Muscle of leg (tissue), 3 donors: ENCODE measurements at regions not wholly inside any gene's neighbourhood (a gene's known extent, or its start where the extent isn't known, plus 50 kb on each side); places are given as distances from the start of the nearest gene placed in this dataset.

Source experiments
- DNase-seq: peaks from one replicate; pipeline ENCODE4 v3.0.0; 2013
- H3K27ac ChIP-seq: one replicate; pipeline ENCODE4 v1.5.1; 2013; ENCODE audit warnings: mild to moderate bottlenecking, low read length, control low read depth
- H3K27me3 ChIP-seq: one replicate; pipeline ENCODE4 v1.6.1; 2013; ENCODE audit warnings: low read length; ENCODE audit not compliant: control insufficient read depth, insufficient read depth
- H3K36me3 ChIP-seq: one replicate; pipeline ENCODE4 v1.6.1; 2013; ENCODE audit warnings: low read length; ENCODE audit not compliant: control insufficient read depth, insufficient read depth
- H3K4me1 ChIP-seq: one replicate; pipeline ENCODE4 v1.6.1; 2013; ENCODE audit warnings: low read length; ENCODE audit not compliant: control insufficient read depth, insufficient read depth
- H3K4me3 ChIP-seq: one replicate; pipeline ENCODE4 v1.5.1; 2013; ENCODE audit warnings: low read length, control low read depth
- H3K9me3 ChIP-seq: replicated peaks from 2 replicates; pipeline ENCODE4 v1.6.1; 2013; ENCODE audit warnings: low read depth, low read length; ENCODE audit not compliant: control insufficient read depth
- WGBS: methylation state at CpG from one replicate; pipeline ENCODE4 v1.1.5; 2013; ENCODE audit warnings: missing lambda C conversion rate; ENCODE audit not compliant: insufficient coverage; 5-methylcytosine and 5-hydroxymethylcytosine counted together

DNA sequence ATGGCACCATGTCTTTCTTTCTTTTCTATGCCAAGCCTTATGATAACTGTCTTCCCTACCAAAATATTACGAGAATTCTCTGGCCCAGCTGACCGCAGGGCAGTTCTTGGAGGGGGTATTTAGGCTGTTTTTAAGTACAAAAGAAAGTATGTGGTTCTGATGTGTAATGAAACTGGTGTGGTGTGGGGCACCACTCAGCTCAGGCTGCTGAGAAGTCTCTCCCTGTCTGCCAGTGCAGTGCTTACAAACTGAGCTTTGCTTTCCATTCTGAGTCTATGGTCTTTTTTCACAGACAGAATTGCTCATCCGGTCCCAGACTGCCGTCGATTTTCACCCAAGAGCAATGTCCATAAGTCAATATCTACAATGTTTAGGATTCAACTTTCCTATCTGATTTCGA is 847.6 kb downstream of the NTRK3 start:
- Histone ChIP-seq H3K36me3 (no peaks in the 10 kb centered on the region), H3K4me1 (no peaks in the 10 kb centered on the region), H3K4me3 (no peak overlapping the region), H3K27ac (no peak overlapping the region), H3K9me3 (no peaks in the 10 kb centered on the region), H3K27me3 (no peaks in the 10 kb centered on the region)
- DNase-seq: no peak
- 89% methylated on average over 3 of the region's 6 CpGs for WGBS

GRCh38 chr15:87403973-87404372 is 852.6 kb downstream of the NTRK3 start:
- DNase-seq: no peak
- H3K4me3 ChIP-seq: no peak overlapping the region
- no peak overlapping the region for H3K27ac ChIP-seq
- H3K36me3 ChIP-seq: no peaks in the 10 kb centered on the region
- H3K9me3 ChIP-seq: no peaks in the 10 kb centered on the region
- WGBS: 70% methylated on average over 5 of the region's 5 CpGs
- H3K27me3 ChIP-seq: no peaks in the 10 kb centered on the region
- H3K4me1 ChIP-seq: no peaks in the 10 kb centered on the region

GRCh38 chr15:87401973-87402372 is 854.6 kb downstream of the NTRK3 start:
- Histone ChIP-seq H3K9me3 (no peaks in the 10 kb centered on the region), H3K36me3 (no peaks in the 10 kb centered on the region), H3K27ac (no peak overlapping the region), H3K4me3 (no peak overlapping the region), H3K27me3 (no peaks in the 10 kb centered on the region), H3K4me1 (no peaks in the 10 kb centered on the region)
- WGBS: 41% methylated on average over 3 of the region's 5 CpGs
- DNase-seq: no peak

- DNase-seq: no peak
- H3K9me3 ChIP-seq: peaks cover 3% of the 10 kb centered on the region
- H3K4me3 ChIP-seq: no peak overlapping the region
- H3K27me3 ChIP-seq: no peaks in the 10 kb centered on the region
- no peaks in the 10 kb centered on the region for H3K36me3 ChIP-seq
- H3K27ac ChIP-seq: no peak overlapping the region
- H3K4me1 ChIP-seq: no peaks in the 10 kb centered on the region
- WGBS: no CpG with 5 or more reads among the region's 3 CpGs
These were observed 861.9 kb downstream of the NTRK3 start for GRCh38 chr15:87394676-87395075.

GRCh38 chr15:87387766-87388165 is 868.8 kb downstream of the NTRK3 start:
- Histone ChIP-seq H3K4me3 (no peak overlapping the region), H3K9me3 (peaks cover 4% of the 10 kb centered on the region), H3K36me3 (no peaks in the 10 kb centered on the region), H3K27me3 (no peaks in the 10 kb centered on the region), H3K4me1 (no peaks in the 10 kb centered on the region), H3K27ac (no peak overlapping the region)
- no CpG with 5 or more reads among the region's 2 CpGs for WGBS
- DNase-seq: no peak

GRCh38 chr15:87374339-87374738 is 882.2 kb downstream of the NTRK3 start:
- DNase-seq: no peak
- Histone ChIP-seq H3K27me3 (no peaks in the 10 kb centered on the region), H3K4me3 (no peak overlapping the region), H3K36me3 (no peaks in the 10 kb centered on the region), H3K4me1 (no peaks in the 10 kb centered on the region), H3K27ac (no peak overlapping the region), H3K9me3 (no peaks in the 10 kb centered on the region)
- no CpG with 5 or more reads among the region's 3 CpGs for WGBS

DNA sequence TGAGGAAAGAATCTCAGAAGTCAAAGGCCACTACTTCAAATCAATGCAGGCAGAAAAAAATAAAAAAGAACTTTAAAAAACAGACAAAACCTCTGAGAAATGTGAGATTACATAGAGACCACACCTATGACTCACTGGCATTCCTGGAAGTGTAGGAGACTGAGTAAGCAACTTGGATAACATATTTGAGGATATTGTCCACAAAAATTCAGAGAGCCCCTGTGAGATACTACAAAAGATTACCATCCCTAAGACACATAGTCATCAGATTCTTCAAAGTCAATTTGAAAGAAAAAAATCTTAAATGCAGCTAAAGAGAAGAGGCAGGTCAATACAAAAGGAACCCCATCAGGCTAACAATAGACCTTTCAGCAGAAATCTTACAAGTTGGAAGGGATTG is 887.3 kb downstream of the NTRK3 start:
- H3K36me3 ChIP-seq: no peaks in the 10 kb centered on the region
- no peak overlapping the region for H3K27ac ChIP-seq
- H3K27me3 ChIP-seq: no peaks in the 10 kb centered on the region
- H3K4me3 ChIP-seq: no peak overlapping the region
- H3K9me3 ChIP-seq: peaks cover 3% of the 10 kb centered on the region
- DNase-seq: no peak
- no peaks in the 10 kb centered on the region for H3K4me1 ChIP-seq

DNA sequence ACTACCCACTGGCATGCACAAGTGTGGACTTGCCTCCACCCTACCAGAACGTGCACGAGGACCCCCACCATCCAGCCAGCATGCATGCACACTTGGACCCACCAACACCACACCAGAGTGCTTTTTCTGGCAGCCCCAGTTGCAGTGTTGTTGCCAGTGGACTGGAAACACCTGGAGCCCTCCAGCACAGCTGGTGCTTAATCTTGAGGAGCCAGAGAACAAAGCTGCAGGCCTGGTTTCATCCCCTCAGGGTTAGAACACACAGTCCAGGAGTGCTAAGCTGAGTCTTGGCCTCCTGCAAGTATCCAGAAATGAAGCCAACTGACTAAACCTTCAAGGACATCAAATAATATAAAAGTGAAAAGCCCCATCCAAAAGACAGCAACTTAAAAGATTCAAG is 888.0 kb downstream of the NTRK3 start:
- no peaks in the 10 kb centered on the region for H3K4me1 ChIP-seq
- no peak overlapping the region for H3K4me3 ChIP-seq
- H3K27me3 ChIP-seq: no peaks in the 10 kb centered on the region
- H3K9me3 ChIP-seq: peaks cover 3% of the 10 kb centered on the region
- 42% methylated on average over 2 of the region's 2 CpGs for WGBS
- no peak overlapping the region for H3K27ac ChIP-seq
- no peak for DNase-seq
- no peaks in the 10 kb centered on the region for H3K36me3 ChIP-seq

DNA sequence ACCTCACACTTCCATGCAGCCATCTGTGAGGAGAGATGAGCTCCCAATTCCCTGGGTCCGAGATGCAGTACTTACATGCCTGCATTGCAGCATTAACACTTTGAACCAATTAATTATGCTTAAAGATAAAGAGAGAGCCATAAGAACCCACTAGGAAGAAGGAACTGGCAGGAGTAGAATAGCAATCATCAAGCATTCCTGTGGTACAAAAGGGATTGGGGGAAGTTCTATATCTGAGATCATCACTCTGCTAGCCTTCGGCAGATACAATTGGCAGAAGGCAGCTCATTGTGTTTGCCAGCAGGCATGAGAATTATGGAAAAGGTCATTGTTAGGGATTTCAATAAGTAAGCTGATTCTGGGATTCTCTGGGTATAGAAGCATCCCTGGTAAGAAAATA is 891.4 kb downstream of the NTRK3 start:
- H3K27ac ChIP-seq: no peak overlapping the region
- H3K27me3 ChIP-seq: no peaks in the 10 kb centered on the region
- H3K4me1 ChIP-seq: no peaks in the 10 kb centered on the region
- 50% methylated on average over 1 of the region's 2 CpGs for WGBS
- H3K36me3 ChIP-seq: no peaks in the 10 kb centered on the region
- no peak overlapping the region for H3K4me3 ChIP-seq
- DNase-seq: no peak
- peaks cover 3% of the 10 kb centered on the region for H3K9me3 ChIP-seq

GRCh38 chr15:87362531-87362930 is 894.0 kb downstream of the NTRK3 start:
- no CpG with 5 or more reads among the region's 2 CpGs for WGBS
- no peaks in the 10 kb centered on the region for H3K36me3 ChIP-seq
- no peak for DNase-seq
- no peaks in the 10 kb centered on the region for H3K4me1 ChIP-seq
- H3K27me3 ChIP-seq: no peaks in the 10 kb centered on the region
- H3K4me3 ChIP-seq: no peak overlapping the region
- H3K9me3 ChIP-seq: no peaks in the 10 kb centered on the region
- H3K27ac ChIP-seq: no peak overlapping the region

DNA sequence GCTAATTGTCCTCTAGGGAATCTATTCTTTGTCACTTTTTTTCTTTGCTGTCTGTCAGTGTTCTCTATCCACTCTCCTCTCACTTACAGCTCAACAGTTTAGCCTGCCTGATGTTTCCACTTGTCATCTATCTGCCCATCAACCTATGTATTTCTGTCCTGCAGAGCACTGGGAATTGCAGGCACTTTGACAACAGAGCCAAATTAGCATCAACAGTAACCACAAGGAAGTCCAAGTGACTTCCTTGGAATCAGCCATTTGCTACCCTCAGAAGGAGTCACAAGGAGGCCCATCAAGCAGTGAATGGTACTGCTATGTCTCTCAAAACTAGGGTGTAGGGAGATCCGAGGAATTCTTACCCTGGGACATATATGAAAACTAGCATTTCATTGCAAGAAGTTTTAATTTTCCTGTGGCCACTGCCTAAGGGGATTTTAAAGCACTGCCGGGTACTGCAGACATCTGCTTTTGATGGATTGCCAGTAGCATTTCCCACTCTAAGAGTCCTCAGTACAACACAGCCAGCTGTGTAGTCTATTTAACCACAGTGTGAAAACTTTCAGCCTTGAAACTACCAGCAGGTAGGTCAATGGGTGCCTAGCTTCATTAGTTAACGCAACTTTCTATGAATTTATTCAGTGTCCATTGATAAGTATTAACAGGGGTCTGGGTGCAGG is 898.8 kb downstream of the NTRK3 start:
- Histone ChIP-seq H3K27me3 (no peaks in the 10 kb centered on the region), H3K4me1 (no peaks in the 10 kb centered on the region), H3K4me3 (no peak overlapping the region), H3K9me3 (no peaks in the 10 kb centered on the region), H3K36me3 (no peaks in the 10 kb centered on the region), H3K27ac (no peak overlapping the region)
- no CpG with 5 or more reads among the region's 3 CpGs for WGBS
- no peak for DNase-seq
